HG03520 (cell line): ENCODE measurements at regions not wholly inside any gene's neighbourhood (a gene's known extent, or its start where the extent isn't known, plus 50 kb on each side); places are given as distances from the start of the nearest gene placed in this dataset.
"Not testable (repeated sequence)": the region's sequence is repeated elsewhere in the genome, so short reads cannot be mapped to it uniquely, and the experiment has no call there.

ENCODE experiments used
- ATAC-seq: cut with Tn5 transposase; IDR thresholded peaks from one replicate; pipeline ENCODE4 v1.9.1; 2021; ENCODE audit warnings: mild to moderate bottlenecking, moderate library complexity; ENCODE audit not compliant: unreplicated experiment

DNA sequence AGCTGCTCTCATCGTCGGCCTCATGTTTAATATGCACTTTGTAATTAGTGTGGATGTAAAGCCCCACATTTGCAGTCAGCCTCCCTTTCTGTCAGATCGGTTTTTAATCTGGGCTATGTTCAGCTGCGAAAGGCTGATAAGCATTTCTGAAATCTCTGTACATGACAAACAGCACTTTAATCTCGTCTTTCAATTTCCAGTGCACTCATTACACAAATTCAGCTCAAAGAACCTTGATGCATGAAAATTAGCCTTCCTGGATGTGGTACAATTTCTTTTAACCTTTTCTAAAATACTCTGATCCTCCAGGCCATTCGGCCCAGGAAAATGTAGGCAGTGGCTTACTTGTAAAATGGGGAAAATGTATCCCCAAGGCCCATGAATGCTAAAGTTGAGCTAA lies 265.1 kb downstream of the RND3 start:
- ATAC-seq, result no peak

GRCh38 chr2:150219861-150220260 lies 267.6 kb downstream of the RND3 start:
- ATAC-seq, result no peak

DNA sequence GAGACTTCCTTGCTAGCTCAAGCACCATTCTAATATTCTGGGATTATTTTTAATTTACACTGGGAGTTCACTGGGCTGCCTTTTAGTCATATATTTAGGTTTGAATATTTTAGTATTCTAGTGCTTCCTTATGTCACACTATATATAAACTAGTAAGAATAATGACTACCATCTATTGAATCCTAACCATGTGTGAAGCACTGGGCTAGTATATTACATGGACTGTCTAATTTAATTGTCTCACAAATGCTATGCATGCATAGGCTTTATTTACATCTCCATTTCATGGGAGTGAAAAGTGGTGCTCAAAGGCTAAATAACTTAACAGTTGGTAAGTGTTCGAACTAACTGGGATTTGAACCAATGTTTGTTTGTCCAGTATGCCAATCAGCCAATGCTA lies 272.4 kb downstream of the RND3 start:
- no peak for ATAC-seq

- no peak for ATAC-seq
Measured at GRCh38 chr2:150214626-150215025, 272.8 kb downstream of the RND3 start.

- no peak for ATAC-seq
Measured at GRCh38 chr2:150212722-150213171, 274.7 kb downstream of the RND3 start.

GRCh38 chr2:150211164-150211631 lies 276.3 kb downstream of the RND3 start:
- no peak for ATAC-seq

DNA sequence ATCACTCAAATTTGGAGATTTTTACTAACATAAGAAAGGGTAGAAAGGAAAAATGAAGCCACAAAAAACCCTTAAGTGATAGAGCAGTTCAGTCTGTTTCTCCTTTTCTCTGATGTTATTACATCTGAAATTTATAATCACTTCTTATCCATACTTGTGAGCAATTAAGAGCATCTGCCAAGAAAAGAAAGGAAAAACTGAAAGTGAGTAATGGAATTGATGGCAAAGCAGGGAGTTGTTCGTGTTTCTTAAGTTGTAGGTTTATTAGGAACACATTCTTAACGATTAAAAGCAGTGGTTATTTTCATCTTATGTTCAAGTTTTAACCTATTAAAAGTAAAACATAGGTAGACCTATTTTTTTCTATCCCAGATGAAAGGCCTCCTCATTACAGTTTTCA lies 277.7 kb downstream of the RND3 start:
- ATAC-seq, result no peak

DNA sequence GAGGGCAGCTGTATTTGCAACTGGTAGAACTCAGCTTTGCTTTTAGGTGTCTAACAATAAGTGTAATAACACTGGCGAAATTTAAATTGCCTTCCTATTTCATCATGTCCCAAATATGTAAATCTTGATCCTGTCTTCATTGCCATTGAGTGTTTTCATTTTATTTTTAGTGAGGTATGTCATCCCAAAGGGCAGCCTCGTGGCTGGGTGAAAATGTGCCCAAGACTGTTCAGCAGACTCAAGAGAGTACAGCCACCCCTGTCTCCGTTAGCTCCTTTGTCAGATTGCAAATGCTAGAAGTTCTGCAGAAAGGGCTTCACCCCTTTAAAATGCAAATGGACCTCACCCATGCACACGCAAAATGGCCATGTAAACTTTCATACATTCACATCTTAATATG lies 278.8 kb downstream of the RND3 start:
- ATAC-seq, result no peak

DNA sequence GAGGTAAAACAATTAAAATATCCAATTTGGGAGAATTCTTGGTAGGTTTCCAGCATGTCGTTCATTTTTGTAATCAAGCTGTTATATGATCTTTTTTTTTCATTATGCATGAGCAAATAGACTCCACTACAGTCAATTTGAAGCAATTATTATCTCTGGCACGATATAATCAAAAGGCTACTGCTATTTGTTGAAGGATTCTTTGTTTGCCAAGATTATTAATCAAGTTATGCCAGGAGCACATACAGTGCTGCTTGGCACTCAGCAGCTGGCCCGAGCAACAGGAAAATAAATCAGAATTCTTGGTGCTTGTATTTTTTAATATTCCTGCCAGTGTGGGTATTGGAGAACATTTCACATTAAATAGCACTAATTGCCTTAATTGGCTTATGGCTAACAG lies 279.5 kb downstream of the RND3 start:
- no peak for ATAC-seq

- no peak for ATAC-seq
Measured at GRCh38 chr2:150204451-150204850, 283.0 kb downstream of the RND3 start.

DNA sequence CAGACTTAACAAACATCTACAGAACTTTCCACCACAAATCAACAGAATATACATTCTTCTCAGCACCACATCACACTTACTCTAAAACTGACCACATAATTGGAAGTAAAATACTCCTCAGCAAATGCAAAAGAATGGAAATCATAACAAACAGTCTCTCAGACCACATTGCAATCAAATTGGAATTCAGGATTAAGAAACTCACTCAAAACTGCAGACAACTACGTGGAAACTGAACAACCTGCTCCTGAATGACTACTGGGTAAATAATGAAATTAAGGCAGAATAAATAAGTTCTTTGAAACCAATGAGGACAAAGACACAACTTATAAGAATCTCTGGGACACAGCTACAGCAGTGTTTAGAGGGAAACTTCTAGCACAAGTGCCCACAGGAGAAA lies 292.7 kb downstream of the RND3 start:
- not testable (repeated sequence) for ATAC-seq

DNA sequence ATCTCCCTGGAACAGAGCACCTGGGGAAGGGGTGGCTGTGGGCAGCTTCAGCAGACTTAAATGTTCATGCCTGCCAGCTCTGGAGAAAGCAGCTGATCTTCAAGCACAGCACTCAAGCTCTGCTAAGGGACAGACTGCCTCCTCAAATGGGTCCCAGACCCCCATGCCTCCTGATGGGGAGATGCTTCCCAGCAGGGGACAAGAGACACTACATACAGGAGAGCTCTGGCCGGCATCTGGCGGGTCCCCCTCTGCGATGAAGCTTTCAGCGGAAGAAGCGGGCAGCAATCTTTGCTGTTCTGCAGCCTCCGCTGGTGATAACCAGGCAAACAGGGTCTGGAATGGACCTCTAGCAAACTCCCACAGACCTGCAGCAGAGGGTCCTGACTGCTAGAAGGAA lies 294.8 kb downstream of the RND3 start:
- no peak for ATAC-seq

DNA sequence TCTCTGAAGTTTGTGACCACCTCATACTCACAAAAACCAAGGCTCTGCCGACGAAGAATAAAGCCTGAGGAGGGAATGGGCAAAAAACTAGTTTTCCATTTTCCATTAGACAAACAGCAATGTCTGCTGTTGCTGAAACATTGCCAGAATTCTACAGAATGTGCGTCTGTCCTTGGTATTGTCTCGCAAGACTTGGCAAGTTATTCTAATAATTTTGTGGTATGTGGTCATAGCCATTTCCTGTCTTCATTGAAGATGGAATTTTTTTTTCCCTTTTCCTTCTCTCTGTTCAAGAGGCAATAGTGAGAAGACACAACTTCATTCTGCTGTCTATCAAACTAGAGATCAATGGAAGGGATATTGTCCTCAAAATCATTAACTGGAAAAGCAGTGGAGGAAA lies 296.1 kb downstream of the RND3 start:
- no peak for ATAC-seq

GRCh38 chr2:150190546-150190945 lies 296.9 kb downstream of the RND3 start:
- ATAC-seq, result no peak

DNA sequence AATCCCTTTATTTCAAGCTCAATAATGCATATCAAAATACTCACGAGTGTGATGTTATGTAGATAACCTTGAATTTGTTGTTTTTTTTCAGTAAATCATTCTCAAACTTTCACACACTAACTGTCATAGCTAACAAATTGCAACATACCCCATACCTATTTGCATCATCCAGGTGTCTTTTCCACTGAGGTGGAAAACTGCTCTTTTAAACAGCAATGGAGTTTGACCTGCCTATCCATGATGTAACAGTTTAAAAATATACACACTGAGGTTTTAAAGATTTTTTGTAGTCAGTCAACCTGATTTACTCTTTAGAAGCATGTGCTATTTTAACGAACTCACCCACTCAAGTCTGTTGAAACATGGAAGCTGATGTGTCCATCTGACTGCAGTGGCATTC lies 298.7 kb downstream of the RND3 start:
- no peak for ATAC-seq

GRCh38 chr2:150188177-150188576 lies 299.3 kb downstream of the RND3 start:
- ATAC-seq, result no peak

GRCh38 chr2:150182566-150183235 lies 304.8 kb downstream of the RND3 start:
- ATAC-seq, result no peak

- no peak for ATAC-seq
Measured at GRCh38 chr2:150178591-150178990, 308.9 kb downstream of the RND3 start.

DNA sequence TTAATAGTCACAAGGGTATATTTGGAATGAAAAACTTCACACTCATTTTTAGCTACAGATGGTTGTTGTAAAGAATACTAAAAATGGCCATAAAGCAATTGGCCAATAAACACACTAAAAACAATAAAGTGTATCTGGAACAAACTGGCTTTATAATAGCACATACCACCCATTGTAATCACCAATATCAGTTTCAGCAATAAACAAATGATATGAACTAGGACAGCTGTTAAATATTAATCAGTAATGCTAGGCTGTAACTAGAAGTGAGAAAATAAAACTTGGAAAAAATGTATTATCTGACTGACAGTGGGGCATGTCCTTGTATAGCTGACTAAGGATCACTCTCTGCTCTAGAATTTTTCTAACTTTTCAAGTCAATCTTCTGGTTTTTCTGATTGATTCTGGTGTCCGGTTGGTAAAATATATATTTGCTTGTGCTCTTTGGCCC lies 312.5 kb downstream of the RND3 start:
- no peak for ATAC-seq

- no peak for ATAC-seq
Measured at GRCh38 chr2:150174056-150174805, 313.2 kb downstream of the RND3 start.

GRCh38 chr2:150171065-150171548 lies 316.4 kb downstream of the RND3 start:
- no peak for ATAC-seq

- no peak for ATAC-seq
Measured at GRCh38 chr2:150169237-150169629, 318.2 kb downstream of the RND3 start.
